WTC11 (cell line): ENCODE measurements at regions not wholly inside any gene's neighbourhood (a gene's known extent, or its start where the extent isn't known, plus 50 kb on each side); places are given as distances from the start of the nearest gene placed in this dataset.

Experiments
- ATAC-seq: fragments of 200-7000 bp; cut with Tn5 transposase; 2 replicates; pipeline ENCODE4 v1.10.0; 2021; ENCODE audit warnings: mild to moderate bottlenecking, moderate library complexity
- CTCF ChIA-PET: fragments of 300-600 bp; sonication (Branson Sonifier 250); formaldehyde crosslinking; loops from one replicate; lab custom pipeline; 2021; ENCODE audit warnings: antibody characterized with exemption; lab: Charles Lee
- POLR2A ChIA-PET: fragments of 350-600 bp; sonication (Branson Sonifier 250); formaldehyde crosslinking; loops from one replicate; lab custom pipeline; 2021; ENCODE audit warnings: antibody characterized with exemption; lab: Charles Lee
- DNase-seq: peaks from one replicate; pipeline ENCODE4 v3.0.0; 2021; ENCODE audit warnings: low spot score
- H3K27ac Mint-ChIP-seq: 2 replicates; pipeline ENCODE4 v1.8.0; 2021; ENCODE audit warnings: mixed read lengths
- H3K27me3 Mint-ChIP-seq: 2 replicates; pipeline ENCODE4 v1.8.0; 2021; ENCODE audit warnings: low read depth, mild to moderate bottlenecking, moderate library complexity, mixed read lengths
- H3K36me3 Mint-ChIP-seq: 2 replicates; pipeline ENCODE4 v1.8.0; 2021; ENCODE audit warnings: mixed read lengths
- H3K4me1 Mint-ChIP-seq: 2 replicates; pipeline ENCODE4 v1.8.0; 2022; ENCODE audit warnings: mixed read lengths
- H3K4me3 Mint-ChIP-seq: 2 replicates; pipeline ENCODE4 v1.8.0; 2021; ENCODE audit warnings: mild to moderate bottlenecking, moderate library complexity, mixed read lengths
- H3K9me3 Mint-ChIP-seq: 2 replicates; pipeline ENCODE4 v1.8.0; 2021; ENCODE audit warnings: mixed read lengths
- ATF1 ChIP-seq: sonication (generic); formaldehyde crosslinking; IDR thresholded peaks from 2 replicates; pipeline ENCODE4 v1.8.1; 2023; ENCODE audit warnings: mild to moderate bottlenecking, moderate library complexity, missing genetic modification reagents
- CREM ChIP-seq: sonication (generic); formaldehyde crosslinking; IDR thresholded peaks from 2 replicates; pipeline ENCODE4 v1.8.1; 2022; ENCODE audit warnings: mild to moderate bottlenecking, missing genetic modification reagents, moderate library complexity
- GRHL2 ChIP-seq: fragments of 250-450 bp; sonication (Bioruptor Pico); IDR thresholded peaks from 2 replicates; pipeline ENCODE4 v1.8.0; 2022; ENCODE audit warnings: mild to moderate bottlenecking, moderate library complexity; ENCODE audit not compliant: insufficient replicate concordance, severe bottlenecking
- HMGA2 ChIP-seq: fragments of 250-450 bp; sonication (Bioruptor Pico); IDR thresholded peaks from 2 replicates; pipeline ENCODE4 v1.4.0; 2021; ENCODE audit warnings: mild to moderate bottlenecking, moderate library complexity
- IRF1 ChIP-seq: sonication (generic); formaldehyde crosslinking; IDR thresholded peaks from 2 replicates; pipeline ENCODE4 v1.8.0; 2023; ENCODE audit warnings: missing genetic modification reagents
- KAT7 ChIP-seq: sonication (generic); formaldehyde crosslinking; IDR thresholded peaks from 2 replicates; pipeline ENCODE4 v1.8.1; 2023; ENCODE audit warnings: missing genetic modification reagents, mild to moderate bottlenecking, borderline replicate concordance
- NR2C2 ChIP-seq: sonication (generic); formaldehyde crosslinking; IDR thresholded peaks from 2 replicates; pipeline ENCODE4 v1.8.0; 2022; ENCODE audit warnings: mild to moderate bottlenecking, missing genetic modification reagents
- OVOL2 ChIP-seq: fragments of 250-450 bp; sonication (Bioruptor Pico); IDR thresholded peaks from 2 replicates; pipeline ENCODE4 v1.9.0; 2021; ENCODE audit warnings: mild to moderate bottlenecking, borderline replicate concordance
- TCF7 ChIP-seq: sonication (generic); formaldehyde crosslinking; IDR thresholded peaks from 2 replicates; pipeline ENCODE4 v1.8.0; 2022; ENCODE audit warnings: mild to moderate bottlenecking, low read depth, missing genetic modification reagents, moderate library complexity
- TEAD1 ChIP-seq: sonication (generic); formaldehyde crosslinking; IDR thresholded peaks from 2 replicates; pipeline ENCODE4 v1.8.0; 2022; ENCODE audit warnings: mild to moderate bottlenecking, missing genetic modification reagents
- TP53 ChIP-seq: sonication (generic); formaldehyde crosslinking; IDR thresholded peaks from 2 replicates; pipeline ENCODE4 v1.8.1; 2023; ENCODE audit warnings: mild to moderate bottlenecking, missing genetic modification reagents
- ZNF425 ChIP-seq: fragments of 250-450 bp; sonication (Bioruptor Pico); conservative IDR thresholded peaks from 2 replicates; pipeline ENCODE4 v1.9.0; 2021; ENCODE audit warnings: mild to moderate bottlenecking
- ZNF532 ChIP-seq: fragments of 250-450 bp; sonication (Bioruptor Pico); IDR thresholded peaks from 2 replicates; pipeline ENCODE4 v1.9.0; 2021; ENCODE audit warnings: mild to moderate bottlenecking, borderline replicate concordance
- TF ChIP-seq, protein P1 (sequence below): sonication (generic); formaldehyde crosslinking; IDR thresholded peaks from 2 replicates; pipeline ENCODE4 v1.8.1; 2023; ENCODE audit warnings: mild to moderate bottlenecking, missing genetic modification reagents
- TF ChIP-seq, protein P2 (sequence below): sonication (generic); formaldehyde crosslinking; IDR thresholded peaks from 2 replicates; pipeline ENCODE4 v1.8.0; 2023; ENCODE audit warnings: missing genetic modification reagents, mild to moderate bottlenecking, borderline replicate concordance

DNA sequence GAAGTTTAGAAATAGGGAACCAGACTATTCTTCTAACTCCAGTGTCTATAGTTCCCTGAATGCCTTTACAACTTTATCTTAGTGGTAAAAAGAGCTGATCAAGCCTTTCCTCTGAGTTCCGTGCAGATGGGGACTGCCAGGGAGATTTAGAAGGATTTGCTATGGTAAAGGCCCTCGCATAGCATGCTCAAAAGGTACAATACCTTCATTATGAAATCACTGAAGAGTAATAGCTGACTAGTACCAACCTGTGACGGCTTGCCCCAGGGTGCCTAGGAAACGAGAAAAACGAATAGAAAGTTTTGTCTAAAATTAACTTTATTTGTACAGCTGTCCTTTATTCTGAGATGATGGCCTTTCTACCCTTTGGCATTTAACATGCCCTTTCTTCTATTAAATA, 150.1 kb upstream of the ARHGAP42 start:
- ChIA-PET POLR2A (no interaction called here), CTCF (no interaction called here)
- Mint-ChIP-seq H3K27ac (no peak overlapping the region), H3K4me3 (no peak overlapping the region), H3K4me1 (no peaks in the 10 kb centered on the region), H3K9me3 (peaks cover 8% of the 10 kb centered on the region), H3K27me3 (no peaks in the 10 kb centered on the region), H3K36me3 (no peaks in the 10 kb centered on the region)
- TF ChIP-seq, protein P1, sequence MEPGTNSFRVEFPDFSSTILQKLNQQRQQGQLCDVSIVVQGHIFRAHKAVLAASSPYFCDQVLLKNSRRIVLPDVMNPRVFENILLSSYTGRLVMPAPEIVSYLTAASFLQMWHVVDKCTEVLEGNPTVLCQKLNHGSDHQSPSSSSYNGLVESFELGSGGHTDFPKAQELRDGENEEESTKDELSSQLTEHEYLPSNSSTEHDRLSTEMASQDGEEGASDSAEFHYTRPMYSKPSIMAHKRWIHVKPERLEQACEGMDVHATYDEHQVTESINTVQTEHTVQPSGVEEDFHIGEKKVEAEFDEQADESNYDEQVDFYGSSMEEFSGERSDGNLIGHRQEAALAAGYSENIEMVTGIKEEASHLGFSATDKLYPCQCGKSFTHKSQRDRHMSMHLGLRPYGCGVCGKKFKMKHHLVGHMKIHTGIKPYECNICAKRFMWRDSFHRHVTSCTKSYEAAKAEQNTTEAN, result no peak
- TF ChIP-seq TCF7 (CRISPR knock-in tag) (no peak), HMGA2 (CRISPR knock-in tag) (no peak), IRF1 (CRISPR knock-in tag) (no peak), TP53 (CRISPR knock-in tag) (no peak), ZNF425 (CRISPR knock-in tag) (no peak), CREM (CRISPR knock-in tag) (no peak), ZNF532 (CRISPR knock-in tag) (no peak), ATF1 (CRISPR knock-in tag) (no peak), NR2C2 (CRISPR knock-in tag) (no peak), KAT7 (CRISPR knock-in tag) (no peak), TEAD1 (CRISPR knock-in tag) (no peak), GRHL2 (CRISPR knock-in tag) (no peak), OVOL2 (CRISPR knock-in tag) (no peak)
- TF ChIP-seq, protein P2, sequence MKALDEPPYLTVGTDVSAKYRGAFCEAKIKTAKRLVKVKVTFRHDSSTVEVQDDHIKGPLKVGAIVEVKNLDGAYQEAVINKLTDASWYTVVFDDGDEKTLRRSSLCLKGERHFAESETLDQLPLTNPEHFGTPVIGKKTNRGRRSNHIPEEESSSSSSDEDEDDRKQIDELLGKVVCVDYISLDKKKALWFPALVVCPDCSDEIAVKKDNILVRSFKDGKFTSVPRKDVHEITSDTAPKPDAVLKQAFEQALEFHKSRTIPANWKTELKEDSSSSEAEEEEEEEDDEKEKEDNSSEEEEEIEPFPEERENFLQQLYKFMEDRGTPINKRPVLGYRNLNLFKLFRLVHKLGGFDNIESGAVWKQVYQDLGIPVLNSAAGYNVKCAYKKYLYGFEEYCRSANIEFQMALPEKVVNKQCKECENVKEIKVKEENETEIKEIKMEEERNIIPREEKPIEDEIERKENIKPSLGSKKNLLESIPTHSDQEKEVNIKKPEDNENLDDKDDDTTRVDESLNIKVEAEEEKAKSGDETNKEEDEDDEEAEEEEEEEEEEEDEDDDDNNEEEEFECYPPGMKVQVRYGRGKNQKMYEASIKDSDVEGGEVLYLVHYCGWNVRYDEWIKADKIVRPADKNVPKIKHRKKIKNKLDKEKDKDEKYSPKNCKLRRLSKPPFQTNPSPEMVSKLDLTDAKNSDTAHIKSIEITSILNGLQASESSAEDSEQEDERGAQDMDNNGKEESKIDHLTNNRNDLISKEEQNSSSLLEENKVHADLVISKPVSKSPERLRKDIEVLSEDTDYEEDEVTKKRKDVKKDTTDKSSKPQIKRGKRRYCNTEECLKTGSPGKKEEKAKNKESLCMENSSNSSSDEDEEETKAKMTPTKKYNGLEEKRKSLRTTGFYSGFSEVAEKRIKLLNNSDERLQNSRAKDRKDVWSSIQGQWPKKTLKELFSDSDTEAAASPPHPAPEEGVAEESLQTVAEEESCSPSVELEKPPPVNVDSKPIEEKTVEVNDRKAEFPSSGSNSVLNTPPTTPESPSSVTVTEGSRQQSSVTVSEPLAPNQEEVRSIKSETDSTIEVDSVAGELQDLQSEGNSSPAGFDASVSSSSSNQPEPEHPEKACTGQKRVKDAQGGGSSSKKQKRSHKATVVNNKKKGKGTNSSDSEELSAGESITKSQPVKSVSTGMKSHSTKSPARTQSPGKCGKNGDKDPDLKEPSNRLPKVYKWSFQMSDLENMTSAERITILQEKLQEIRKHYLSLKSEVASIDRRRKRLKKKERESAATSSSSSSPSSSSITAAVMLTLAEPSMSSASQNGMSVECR (CRISPR knock-in tag), result no peak
- DNase-seq, result no peak
- ATAC-seq, result no peak
